Panc1 (cell line): ENCODE measurements at regions not wholly inside any gene's neighbourhood (a gene's known extent, or its start where the extent isn't known, plus 50 kb on each side); places are given as distances from the start of the nearest gene placed in this dataset.

Experiments used
- ATAC-seq: fragments of 200-7000 bp; cut with Tn5 transposase; 2 replicates; pipeline ENCODE4 v1.9.1; 2020; ENCODE audit warnings: mild to moderate bottlenecking, moderate library complexity
- BruUV-seq: library from RNA; stranded (reverse); fragments of 400-500 nt; replicated peaks from 2 replicates; lab custom pipeline; 2021; lab: Mats Ljungman, UMichigan
- CTCF ChIA-PET: fragments of 300-600 bp; sonication (Branson Sonifier 250); formaldehyde crosslinking; loops from one replicate; lab custom pipeline; 2022; ENCODE audit warnings: antibody characterized with exemption; lab: Charles Lee
- POLR2A ChIA-PET: fragments of 300-600 bp; sonication (Branson Sonifier 250); formaldehyde crosslinking; loops from one replicate; lab custom pipeline; 2022; ENCODE audit warnings: antibody characterized with exemption; lab: Charles Lee
- DNase-seq: peaks from one replicate; pipeline ENCODE4 v3.0.0-alpha.2; 2010; ENCODE audit warnings: low read depth, low spot score
- H3K27ac ChIP-seq: 2 replicates; pipeline ENCODE4 v1.5.1; 2011; ENCODE audit warnings: mild to moderate bottlenecking, low read length, inconsistent platforms
- H3K27me3 ChIP-seq: fragments of 200-500 bp; sonication (Bioruptor generic); 2 replicates; pipeline ENCODE4 v1.6.0; 2014; ENCODE audit warnings: low read length, inconsistent platforms; ENCODE audit not compliant: control insufficient read depth, insufficient read depth
- H3K36me3 ChIP-seq: fragments of 200-500 bp; sonication (Bioruptor generic); 2 replicates; pipeline ENCODE4 v1.5.1; 2014; ENCODE audit warnings: inconsistent platforms, mild to moderate bottlenecking, low read length, moderate library complexity; ENCODE audit not compliant: control insufficient read depth, insufficient read depth
- H3K4me1 ChIP-seq: 2 replicates; pipeline ENCODE4 v1.5.1; 2011; ENCODE audit warnings: inconsistent platforms, mild to moderate bottlenecking, low read length, moderate library complexity; ENCODE audit not compliant: control insufficient read depth, insufficient read depth
- H3K4me3 ChIP-seq, 2 experiments: 2 replicates each; pipeline ENCODE4 v1.5.1; 2011 to 2012; ENCODE audit warnings: low read depth in 2 of 2, low read length in 2 of 2, mild to moderate bottlenecking in 2 of 2, inconsistent platforms in 1 of 2, moderate library complexity in 1 of 2
- H3K9me3 ChIP-seq: fragments of 200-500 bp; sonication (Bioruptor generic); 2 replicates; pipeline ENCODE4 v1.5.1; 2014; ENCODE audit warnings: low read depth, mild to moderate bottlenecking, inconsistent platforms, low read length, moderate library complexity; ENCODE audit not compliant: control insufficient read depth, insufficient read depth
- CTCF ChIP-seq: fragments of 450-650 bp; IDR thresholded peaks from 2 replicates; pipeline ENCODE4 v1.5.1; 2017; ENCODE audit warnings: mild to moderate bottlenecking
- POLR2AphosphoS5 ChIP-seq: IDR thresholded peaks from 2 replicates; pipeline ENCODE4 v1.6.1; 2012; ENCODE audit warnings: mild to moderate bottlenecking, low read depth, low read length, moderate library complexity
- REST ChIP-seq, 2 experiments: IDR thresholded peaks; 2 replicates each; pipeline ENCODE4 v1.6.1; 2011 to 2012; ENCODE audit warnings: low read depth in 2 of 2, control low read depth in 1 of 2, low read length in 1 of 2, mild to moderate bottlenecking in 1 of 2, moderate library complexity in 1 of 2; ENCODE audit not compliant: insufficient read depth in 1 of 2
- SIN3A ChIP-seq: IDR thresholded peaks from 2 replicates; pipeline ENCODE4 v1.6.1; 2012; ENCODE audit warnings: low read depth, mild to moderate bottlenecking, low read length, moderate library complexity, borderline replicate concordance; ENCODE audit not compliant: insufficient read depth
- TCF7L2 ChIP-seq: IDR thresholded peaks from 2 replicates; pipeline ENCODE4 v1.6.1; 2011; ENCODE audit warnings: mild to moderate bottlenecking, low read depth, low read length, inconsistent platforms
- in situ Hi-C: cut with HindIII; loops from 2 replicates; pipeline ENCODE4 v1.10.0; 2016; ENCODE audit warnings: low sequenced_read_pairs, low pct_unique_long_range_greater_than_20kb
- intact Hi-C: fragments of 100-400 bp; cut with micrococcal nuclease; formaldehyde crosslinking; loops from one replicate; pipeline ENCODE4 v1.10.0; 2022; ENCODE audit not compliant: unreplicated experiment

- no peak for TF ChIP-seq SIN3A
- no peak for TF ChIP-seq POLR2AphosphoS5
- no peak for TF ChIP-seq REST (IDR thresholded peaks at IDR 0.05; ENCODE audit: insufficient read depth in 1 of 2, low read depth in 2 of 2, low read length in 1 of 2)
- no peak for TF ChIP-seq TCF7L2
- TF ChIP-seq CTCF: no peak
- BruUV-seq: no TSS peak
- ATAC-seq (no peak), DNase-seq (no peak)
- intact Hi-C loops (no loop called here), in situ Hi-C loops (no loop called here)
- H3K27me3 ChIP-seq: no peaks in the 10 kb centered on the region
- H3K4me1 ChIP-seq: no peaks in the 10 kb centered on the region
- ChIA-PET CTCF (no interaction called here), POLR2A (no interaction called here)
- H3K4me3 ChIP-seq: no peak overlapping the region
- H3K27ac ChIP-seq: no peak overlapping the region
- H3K9me3 ChIP-seq: no peaks in the 10 kb centered on the region
- H3K36me3 ChIP-seq: no peaks in the 10 kb centered on the region
Measured at GRCh38 chr4:141524116-141524515, 112.3 kb upstream of the IL15 start.

- H3K4me1 ChIP-seq: no peaks in the 10 kb centered on the region
- H3K27me3 ChIP-seq: no peaks in the 10 kb centered on the region
- CTCF ChIA-PET: no interaction called here
- no TSS peak for BruUV-seq
- H3K27ac ChIP-seq: no peak overlapping the region
- intact Hi-C loops: no loop called here
- H3K4me3 ChIP-seq: no peak overlapping the region
- ATAC-seq (no peak), DNase-seq (no peak)
- H3K9me3 ChIP-seq: no peaks in the 10 kb centered on the region
- no peak for TF ChIP-seq TCF7L2
- no peak for TF ChIP-seq SIN3A
- no peak for TF ChIP-seq CTCF
- no peak for TF ChIP-seq REST (IDR thresholded peaks at IDR 0.05; ENCODE audit: insufficient read depth in 1 of 2, low read depth in 2 of 2, low read length in 1 of 2)
- TF ChIP-seq POLR2AphosphoS5: no peak
- POLR2A ChIA-PET: no interaction called here
- no peaks in the 10 kb centered on the region for H3K36me3 ChIP-seq
- in situ Hi-C loops: no loop called here
Measured at GRCh38 chr4:141524841-141525240, 111.5 kb upstream of the IL15 start.
